Endothelial cell of umbilical vein (primary cell): ENCODE measurements at regions not wholly inside any gene's neighbourhood (a gene's known extent, or its start where the extent isn't known, plus 50 kb on each side); places are given as distances from the start of the nearest gene placed in this dataset.

Experiments used
- BruUV-seq: library from RNA; stranded (reverse); fragments of 400-500 nt; replicated peaks from 2 replicates; lab custom pipeline; 2021; lab: Mats Ljungman, UMichigan
- CTCF ChIA-PET: fragments of 300-600, 350-600 bp; sonication (Branson Sonifier 250); formaldehyde crosslinking; loops from one replicate; lab custom pipeline; 2021; ENCODE audit warnings: antibody characterized with exemption, inconsistent platforms; lab: Charles Lee
- POLR2A ChIA-PET: fragments of 300-600, 350-600 bp; sonication (Branson Sonifier 250); formaldehyde crosslinking; loops from one replicate; lab custom pipeline; 2021; ENCODE audit warnings: antibody characterized with exemption, inconsistent platforms; lab: Charles Lee
- DNase-seq: peaks from one replicate; pipeline ENCODE4 v3.0.0-alpha.2; 2011; ENCODE audit warnings: low read depth, low spot score
- FAIRE-seq: peaks from 2 replicates; lab custom pipeline; 2011; peaks lifted over from hg19 to GRCh38; lab: Jason Lieb, UNC
- H2AFZ ChIP-seq: 2 replicates; pipeline ENCODE4 v1.6.0; 2012; ENCODE audit warnings: low read depth, low read length, control low read depth, inconsistent platforms
- H3K27ac ChIP-seq: 2 replicates; pipeline ENCODE4 v1.5.1; 2011; ENCODE audit warnings: low read depth, mild to moderate bottlenecking, control low read depth, low read length, moderate library complexity; ENCODE audit not compliant: insufficient read depth
- H3K27me3 ChIP-seq, 2 experiments: 2 replicates each; pipeline versions ENCODE4 v1.6.0 to v1.6.1; 2011; ENCODE audit warnings: low read length in 2 of 2, mixed read lengths in 1 of 2; ENCODE audit not compliant: control insufficient read depth in 2 of 2, insufficient read depth in 2 of 2
- H3K36me3 ChIP-seq, 2 experiments: 2 replicates in 1 of 2; 3 replicates in 1 of 2; pipeline ENCODE4 v1.5.1; 2011; ENCODE audit warnings: low read length in 2 of 2, mild to moderate bottlenecking in 1 of 2, moderate library complexity in 1 of 2; ENCODE audit not compliant: control insufficient read depth in 2 of 2, insufficient read depth in 2 of 2; ENCODE audit errors: extremely low read depth in 1 of 2
- H3K4me1 ChIP-seq: 3 replicates; pipeline ENCODE4 v1.5.1; 2011; ENCODE audit warnings: mild to moderate bottlenecking, low read length; ENCODE audit not compliant: control insufficient read depth, insufficient read depth; ENCODE audit errors: extremely low read depth
- H3K4me2 ChIP-seq: 2 replicates; pipeline ENCODE4 v1.6.1; 2011; ENCODE audit warnings: low read length, control low read depth, mixed read lengths; ENCODE audit not compliant: insufficient read depth
- H3K4me3 ChIP-seq, 3 experiments: fragments of 200-600 bp in 1 of 3; sonication (generic), shearing (Covaris generic) in 1 of 3; replicated peaks in 1 of 3; 2 replicates each; pipeline ENCODE4 v1.5.1; 2011 to 2016; ENCODE audit warnings: control low read depth in 3 of 3, low read length in 3 of 3, mild to moderate bottlenecking in 2 of 3, inconsistent platforms in 1 of 3, low read depth in 1 of 3, moderate library complexity in 1 of 3; ENCODE audit not compliant: insufficient read depth in 1 of 3
- H3K79me2 ChIP-seq: 2 replicates; pipeline ENCODE4 v1.6.0; 2012; ENCODE audit warnings: low read length, inconsistent platforms; ENCODE audit not compliant: control insufficient read depth, insufficient read depth
- H3K9ac ChIP-seq: replicated peaks from 2 replicates; pipeline ENCODE3; 2011; ENCODE audit warnings: low read length, control low read depth; ENCODE audit not compliant: insufficient read depth; ENCODE audit errors: extremely low read depth
- H3K9me1 ChIP-seq: replicated peaks from 3 replicates; pipeline ENCODE4 v1.6.0; 2011; ENCODE audit warnings: mild to moderate bottlenecking, low read length; ENCODE audit not compliant: control insufficient read depth, insufficient read depth; ENCODE audit errors: extremely low read depth
- H3K9me3 ChIP-seq: replicated peaks from 2 replicates; pipeline ENCODE4 v1.5.1; 2012; ENCODE audit warnings: low read length, inconsistent platforms; ENCODE audit not compliant: control insufficient read depth, insufficient read depth
- H4K20me1 ChIP-seq: replicated peaks from 2 replicates; pipeline ENCODE3; 2011; ENCODE audit warnings: mild to moderate bottlenecking, low read length; ENCODE audit not compliant: control insufficient read depth, insufficient read depth; ENCODE audit errors: extremely low read depth
- EZH2 ChIP-seq: IDR thresholded peaks from 2 replicates; pipeline ENCODE4 v1.6.1; 2012; ENCODE audit warnings: borderline replicate concordance, low read depth, mild to moderate bottlenecking, moderate library complexity, low read length, inconsistent platforms; ENCODE audit not compliant: severe bottlenecking
- FOS ChIP-seq: IDR thresholded peaks from 2 replicates; pipeline ENCODE4 v1.6.1; 2011; ENCODE audit warnings: mild to moderate bottlenecking, low read length, moderate library complexity, borderline replicate concordance; ENCODE audit not compliant: insufficient read depth
- GATA2 ChIP-seq: IDR thresholded peaks from 2 replicates; pipeline ENCODE4 v1.7.0; 2011; ENCODE audit warnings: low read depth, mild to moderate bottlenecking, moderate library complexity, mixed read lengths, low read length; ENCODE audit not compliant: insufficient read length, insufficient read depth
- JUN ChIP-seq: IDR thresholded peaks from 2 replicates; pipeline ENCODE4 v1.6.1; 2011; ENCODE audit warnings: borderline replicate concordance, low read depth; ENCODE audit not compliant: insufficient read length, insufficient read depth
- MYC ChIP-seq: IDR thresholded peaks from one replicate; pipeline ENCODE4 v1.6.1; 2011; ENCODE audit warnings: mild to moderate bottlenecking, low read depth, low read length
- POLR2A ChIP-seq: IDR thresholded peaks from 2 replicates; pipeline ENCODE4 v1.6.1; 2012; ENCODE audit warnings: low read depth, mild to moderate bottlenecking, control low read depth, low read length
- POLR2AphosphoS5 ChIP-seq: IDR thresholded peaks from 2 replicates; pipeline ENCODE4 v1.6.1; 2012; ENCODE audit warnings: low read depth, mild to moderate bottlenecking, control low read depth, low read length, moderate library complexity; ENCODE audit not compliant: insufficient read depth
- dilution Hi-C: fragments of 300-500 bp; cut with MboI; formaldehyde crosslinking; loops from one replicate; pipeline ENCODE4 v1.15.0; 2019; ENCODE audit warnings: low sequenced_read_pairs; ENCODE audit not compliant: extremely low pct_ligation_motif_present
- intact Hi-C: fragments of 100-400 bp; cut with micrococcal nuclease; formaldehyde crosslinking; loops from one replicate; pipeline ENCODE4 v1.10.0; 2022
- TF ChIP-seq, protein P1 (sequence below), 2 donors: IDR thresholded peaks; 1 replicate in 1 of 2; 2 replicates in 1 of 2; pipeline ENCODE4 v1.5.1; 2011; ENCODE audit warnings: low read length in 2 of 2, mild to moderate bottlenecking in 2 of 2, moderate library complexity in 2 of 2, control low read depth in 1 of 2, inconsistent platforms in 1 of 2, low read depth in 1 of 2; ENCODE audit not compliant: insufficient read depth in 1 of 2; ENCODE audit errors: extremely low read depth in 1 of 2
- TF ChIP-seq, protein P2 (sequence below): IDR thresholded peaks from 2 replicates; pipeline ENCODE4 v1.6.1; 2011; ENCODE audit not compliant: insufficient read depth, insufficient read length

DNA sequence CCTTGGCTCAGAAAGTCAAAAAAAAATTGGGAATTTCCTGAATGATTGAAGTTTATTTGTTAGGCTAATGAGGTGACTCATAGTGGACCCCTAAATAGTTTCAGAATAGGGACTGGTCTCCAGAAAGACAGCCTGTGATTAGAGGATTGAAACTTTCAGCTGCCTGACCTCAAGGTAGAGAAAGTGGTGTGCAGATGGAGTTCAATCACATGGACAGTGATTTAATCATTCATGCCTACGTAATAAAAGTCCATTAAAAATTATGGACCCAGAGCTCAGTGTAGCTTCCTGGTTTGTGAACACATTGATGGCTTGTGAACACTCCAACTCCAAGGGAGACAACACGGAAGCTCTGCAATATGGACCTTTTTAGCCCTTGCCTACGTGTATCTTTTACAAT is 533.2 kb upstream of the PCDH9 start:
- H4K20me1 ChIP-seq: no peaks in the 10 kb centered on the region
- DNase-seq (no peak), FAIRE-seq (no peak)
- CTCF ChIA-PET: no interaction called here
- H3K79me2 ChIP-seq: no peaks in the 10 kb centered on the region
- no peak overlapping the region for H3K9ac ChIP-seq
- H3K27me3 ChIP-seq: no peaks in the 10 kb centered on the region
- intact Hi-C loops: no loop called here
- H3K27ac ChIP-seq: no peak overlapping the region
- H3K4me2 ChIP-seq: no peak overlapping the region
- no TSS peak for BruUV-seq
- H3K4me3 ChIP-seq: no peak overlapping the region
- dilution Hi-C loops: no loop called here
- POLR2A ChIA-PET: no interaction called here
- H3K9me3 ChIP-seq: no peaks in the 10 kb centered on the region
- no peaks in the 10 kb centered on the region for H3K9me1 ChIP-seq
- no peak overlapping the region for H2AFZ ChIP-seq
- H3K36me3 ChIP-seq: no peaks in the 10 kb centered on the region
- no peaks in the 10 kb centered on the region for H3K4me1 ChIP-seq
- no peak for TF ChIP-seq JUN
- no peak for TF ChIP-seq POLR2AphosphoS5
- no peak for TF ChIP-seq POLR2A

DNA sequence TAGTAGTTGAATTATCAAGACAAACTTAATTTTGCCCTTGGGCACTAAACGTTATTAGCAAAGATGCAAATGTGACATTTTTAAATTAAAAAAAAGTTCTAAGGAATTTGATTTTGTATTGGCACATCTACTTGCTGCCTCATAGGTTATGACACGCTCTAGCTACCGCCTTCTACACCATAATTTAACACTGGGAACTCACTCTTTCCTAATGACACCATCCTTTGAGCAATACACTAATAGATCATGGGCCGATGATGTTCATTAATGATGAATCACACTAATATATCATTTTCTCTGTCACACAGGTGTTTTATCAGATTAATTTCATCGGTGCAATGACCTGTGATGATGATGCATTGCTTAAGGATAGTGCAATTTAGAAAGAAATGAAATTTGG is 528.8 kb upstream of the PCDH9 start:
- Histone ChIP-seq H3K36me3 (no peaks in the 10 kb centered on the region), H3K9me3 (no peaks in the 10 kb centered on the region), H3K79me2 (no peaks in the 10 kb centered on the region), H3K27ac (no peak overlapping the region), H4K20me1 (no peaks in the 10 kb centered on the region), H3K27me3 (no peaks in the 10 kb centered on the region), H2AFZ (no peak overlapping the region), H3K9ac (no peak overlapping the region), H3K4me3 (no peak overlapping the region), H3K4me2 (no peak overlapping the region), H3K4me1 (no peaks in the 10 kb centered on the region), H3K9me1 (no peaks in the 10 kb centered on the region)
- ChIA-PET CTCF (no interaction called here), POLR2A (no interaction called here)
- TF ChIP-seq JUN: no peak
- TF ChIP-seq EZH2: no peak
- TF ChIP-seq MYC: no peak
- no peak for TF ChIP-seq FOS
- TF ChIP-seq, protein P1, sequence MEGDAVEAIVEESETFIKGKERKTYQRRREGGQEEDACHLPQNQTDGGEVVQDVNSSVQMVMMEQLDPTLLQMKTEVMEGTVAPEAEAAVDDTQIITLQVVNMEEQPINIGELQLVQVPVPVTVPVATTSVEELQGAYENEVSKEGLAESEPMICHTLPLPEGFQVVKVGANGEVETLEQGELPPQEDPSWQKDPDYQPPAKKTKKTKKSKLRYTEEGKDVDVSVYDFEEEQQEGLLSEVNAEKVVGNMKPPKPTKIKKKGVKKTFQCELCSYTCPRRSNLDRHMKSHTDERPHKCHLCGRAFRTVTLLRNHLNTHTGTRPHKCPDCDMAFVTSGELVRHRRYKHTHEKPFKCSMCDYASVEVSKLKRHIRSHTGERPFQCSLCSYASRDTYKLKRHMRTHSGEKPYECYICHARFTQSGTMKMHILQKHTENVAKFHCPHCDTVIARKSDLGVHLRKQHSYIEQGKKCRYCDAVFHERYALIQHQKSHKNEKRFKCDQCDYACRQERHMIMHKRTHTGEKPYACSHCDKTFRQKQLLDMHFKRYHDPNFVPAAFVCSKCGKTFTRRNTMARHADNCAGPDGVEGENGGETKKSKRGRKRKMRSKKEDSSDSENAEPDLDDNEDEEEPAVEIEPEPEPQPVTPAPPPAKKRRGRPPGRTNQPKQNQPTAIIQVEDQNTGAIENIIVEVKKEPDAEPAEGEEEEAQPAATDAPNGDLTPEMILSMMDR (IDR thresholded peaks at IDR 0.05; ENCODE audit: extremely low read depth in 1 of 2, insufficient read depth in 1 of 2, low read depth in 1 of 2, low read length in 2 of 2): no peak
- TF ChIP-seq, protein P2, sequence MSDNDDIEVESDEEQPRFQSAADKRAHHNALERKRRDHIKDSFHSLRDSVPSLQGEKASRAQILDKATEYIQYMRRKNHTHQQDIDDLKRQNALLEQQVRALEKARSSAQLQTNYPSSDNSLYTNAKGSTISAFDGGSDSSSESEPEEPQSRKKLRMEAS: no peak
- TF ChIP-seq POLR2A: no peak
- no peak for TF ChIP-seq POLR2AphosphoS5
- no peak for TF ChIP-seq GATA2
- dilution Hi-C loops: no loop called here
- intact Hi-C loops: no loop called here
- BruUV-seq: no TSS peak
- no peak for DNase-seq
- FAIRE-seq: no peak
